ENCODE measurements at regions not wholly inside any gene's neighbourhood (a gene's known extent, or its start where the extent isn't known, plus 50 kb on each side); places are given as distances from the start of the nearest gene placed in this dataset.

DNA sequence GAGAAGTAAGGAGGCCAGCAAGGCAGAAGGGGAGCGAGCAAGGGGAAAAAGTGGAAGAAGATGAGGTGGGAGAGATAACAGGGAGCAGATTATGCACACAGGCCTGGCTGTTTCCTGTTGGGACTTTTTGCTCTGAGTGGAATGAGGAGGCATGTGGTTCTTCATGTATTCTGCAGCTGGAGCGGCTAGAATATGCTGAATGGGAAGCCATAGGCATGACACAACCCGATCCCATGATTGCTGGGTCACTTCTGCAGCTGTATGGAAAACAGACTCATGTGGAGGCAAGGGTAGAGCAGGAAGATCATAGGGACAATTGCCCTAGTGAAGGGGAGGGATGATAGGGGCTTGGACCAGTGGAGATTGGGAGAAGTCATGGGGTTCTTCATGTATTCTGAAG, 206.0 kb upstream of the SUCLG2 start:
- TF ChIP-seq, protein P1, sequence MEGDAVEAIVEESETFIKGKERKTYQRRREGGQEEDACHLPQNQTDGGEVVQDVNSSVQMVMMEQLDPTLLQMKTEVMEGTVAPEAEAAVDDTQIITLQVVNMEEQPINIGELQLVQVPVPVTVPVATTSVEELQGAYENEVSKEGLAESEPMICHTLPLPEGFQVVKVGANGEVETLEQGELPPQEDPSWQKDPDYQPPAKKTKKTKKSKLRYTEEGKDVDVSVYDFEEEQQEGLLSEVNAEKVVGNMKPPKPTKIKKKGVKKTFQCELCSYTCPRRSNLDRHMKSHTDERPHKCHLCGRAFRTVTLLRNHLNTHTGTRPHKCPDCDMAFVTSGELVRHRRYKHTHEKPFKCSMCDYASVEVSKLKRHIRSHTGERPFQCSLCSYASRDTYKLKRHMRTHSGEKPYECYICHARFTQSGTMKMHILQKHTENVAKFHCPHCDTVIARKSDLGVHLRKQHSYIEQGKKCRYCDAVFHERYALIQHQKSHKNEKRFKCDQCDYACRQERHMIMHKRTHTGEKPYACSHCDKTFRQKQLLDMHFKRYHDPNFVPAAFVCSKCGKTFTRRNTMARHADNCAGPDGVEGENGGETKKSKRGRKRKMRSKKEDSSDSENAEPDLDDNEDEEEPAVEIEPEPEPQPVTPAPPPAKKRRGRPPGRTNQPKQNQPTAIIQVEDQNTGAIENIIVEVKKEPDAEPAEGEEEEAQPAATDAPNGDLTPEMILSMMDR (conservative IDR thresholded peaks at IDR 0.05 in 1 of 2, IDR thresholded peaks at IDR 0.05 in 1 of 2; ENCODE audit: low read depth in 1 of 2, low read length in 2 of 2), result no peak
- TF ChIP-seq EZH2 (IDR thresholded peaks at IDR 0.05; ENCODE audit: low read length, missing control alignments), result no peak
